ENCODE measurements at regions not wholly inside any gene's neighbourhood (a gene's known extent, or its start where the extent isn't known, plus 50 kb on each side); places are given as distances from the start of the nearest gene placed in this dataset.

DNA sequence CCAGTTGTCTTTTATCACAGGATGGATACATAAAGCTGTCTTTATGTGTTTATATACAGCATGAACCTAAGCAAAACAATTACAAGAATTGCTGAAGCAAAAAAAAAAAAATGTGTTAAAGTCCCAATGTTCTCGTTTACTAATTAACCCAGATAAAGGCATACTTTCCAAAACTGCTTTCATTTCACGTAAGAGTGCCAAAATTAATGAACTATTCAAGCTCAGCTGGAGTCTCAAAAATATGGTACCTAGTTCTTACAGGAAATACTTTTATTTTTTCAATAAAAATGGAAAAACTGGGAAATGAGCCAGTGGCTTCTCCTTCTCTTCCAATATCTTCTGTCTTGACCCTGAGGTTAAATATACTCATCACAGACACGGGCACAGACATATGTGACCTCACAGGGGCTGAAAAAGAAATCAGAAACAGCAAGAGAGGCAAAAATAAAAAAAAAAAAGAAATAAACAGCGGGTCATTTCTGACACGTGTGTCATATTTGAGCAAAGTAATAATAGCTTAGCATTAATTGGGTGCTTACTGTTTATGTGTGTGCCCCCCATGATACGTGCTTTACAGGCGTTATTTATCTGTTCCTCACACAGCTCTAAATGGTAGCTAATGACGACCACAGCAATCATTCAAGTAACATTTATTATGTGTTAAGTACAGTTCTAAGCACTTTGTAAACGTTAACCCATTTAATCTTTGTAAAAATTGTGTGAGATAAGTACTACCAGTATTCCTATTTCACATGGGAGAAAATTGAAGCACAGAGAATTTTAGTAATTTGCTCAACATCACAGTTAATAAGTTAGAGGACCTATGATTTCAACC is 158.0 kb upstream of the MMADHC start:
- DNase-seq (ENCODE audit: low read depth in 2 of 2) = no peak

DNA sequence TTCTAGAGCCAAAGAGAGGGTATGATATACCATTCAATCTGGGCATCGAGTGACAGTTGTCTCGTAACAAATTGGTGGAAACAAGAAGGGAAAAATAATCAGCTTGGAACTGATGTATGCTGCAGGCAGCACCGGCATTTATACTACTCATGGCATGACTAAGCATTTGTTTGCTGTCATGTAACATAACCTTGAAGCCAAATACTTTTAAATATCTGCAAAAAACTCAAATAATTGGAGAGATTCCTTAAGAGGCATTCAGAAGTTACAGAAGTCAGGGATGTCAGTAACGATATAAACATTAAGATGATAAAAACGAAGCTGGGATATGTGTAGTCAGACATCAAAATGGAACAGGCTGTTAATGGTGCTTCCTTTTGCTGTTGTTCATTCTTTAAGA is 157.3 kb upstream of the MMADHC start:
- no peak for DNase-seq (ENCODE audit: low read depth in 2 of 2)

DNA sequence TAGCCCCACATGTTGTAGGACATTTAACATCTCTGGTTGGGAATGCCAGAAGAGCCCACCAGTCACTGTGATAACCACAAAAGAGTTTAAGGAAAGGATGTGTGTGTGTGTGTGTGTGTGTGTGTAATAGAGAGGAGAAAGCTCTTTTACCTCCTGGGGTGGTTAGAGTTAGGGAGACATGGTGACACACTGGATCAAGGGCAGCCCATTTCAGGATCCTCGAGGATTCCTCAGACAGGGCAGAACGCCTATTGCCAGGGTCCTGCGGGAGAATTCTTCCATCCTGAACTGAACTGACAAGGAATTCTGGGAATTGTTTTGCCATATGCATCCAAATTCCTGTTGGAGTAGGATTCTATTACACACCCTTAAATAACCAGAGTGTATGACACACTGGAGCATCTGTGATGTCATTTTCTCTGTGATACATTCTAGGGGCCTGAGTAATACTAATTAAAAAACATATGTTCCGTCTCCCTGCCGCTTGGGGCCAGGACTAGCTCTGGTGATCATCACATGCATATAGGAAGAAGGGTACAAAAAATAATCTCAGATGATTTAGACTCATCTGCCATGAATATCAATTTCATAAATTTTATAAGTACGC is 156.4 kb upstream of the MMADHC start:
- DNase-seq (ENCODE audit: low read depth in 2 of 2) = no peak

DNA sequence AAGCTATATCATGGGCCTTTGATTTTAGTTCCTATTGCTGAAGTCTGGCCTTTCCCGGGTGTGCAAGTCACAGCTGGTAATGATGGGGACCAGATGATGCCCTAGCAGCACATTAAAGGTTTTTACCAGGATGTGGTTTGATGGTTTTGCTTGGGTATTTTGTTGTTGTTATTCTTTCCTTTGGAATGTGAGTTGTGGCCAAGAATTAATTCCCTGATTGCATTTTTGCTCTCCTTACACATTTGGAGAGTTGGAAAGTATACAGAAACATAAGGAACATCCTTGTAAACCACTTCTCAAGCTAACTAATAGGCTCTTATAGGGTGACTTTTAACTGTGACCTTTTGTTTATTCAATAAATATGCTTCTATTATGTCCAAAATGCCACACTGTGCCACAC is 154.1 kb upstream of the MMADHC start:
- DNase-seq (ENCODE audit: low read depth in 2 of 2) = no peak

DNA sequence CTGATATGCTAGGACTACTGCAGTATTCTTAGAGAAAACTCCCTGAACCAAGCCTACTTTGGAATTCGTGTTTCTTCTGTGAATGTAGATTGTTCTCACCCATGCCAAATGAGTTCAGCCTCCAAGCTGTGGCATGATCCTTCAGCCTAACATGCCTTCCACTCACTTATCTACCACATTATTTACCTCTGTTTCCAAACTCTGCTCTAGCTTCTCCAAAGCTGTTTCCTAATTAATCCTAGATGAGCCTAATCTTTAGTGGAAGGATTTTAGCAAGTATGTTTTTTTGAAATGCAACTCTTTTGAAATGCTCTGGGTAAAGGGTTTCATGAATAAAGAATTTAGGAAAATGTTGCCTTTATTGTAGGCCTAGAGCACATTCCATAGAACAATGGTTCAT is 152.9 kb upstream of the MMADHC start:
- DNase-seq (ENCODE audit: low read depth in 2 of 2) = no peak

DNA sequence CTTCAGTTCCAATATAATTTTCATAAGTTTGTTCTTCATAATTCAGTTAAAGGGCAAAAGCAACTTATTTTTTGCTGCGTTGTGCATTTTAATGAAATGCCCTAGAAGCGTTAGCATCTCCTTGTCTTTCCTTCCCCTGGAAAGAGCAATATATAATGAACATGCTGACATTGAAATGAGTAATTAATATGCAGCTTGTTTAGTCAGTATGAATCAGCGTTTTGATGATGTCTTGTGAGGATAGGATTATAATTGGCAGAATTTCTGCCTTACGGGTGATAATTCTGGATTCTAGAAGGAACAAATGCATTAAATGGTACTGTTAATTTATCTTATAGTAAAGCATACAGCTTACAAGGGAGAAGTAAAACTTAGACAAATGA is 152.3 kb upstream of the MMADHC start:
- DNase-seq (ENCODE audit: low read depth in 2 of 2) = no peak

DNA sequence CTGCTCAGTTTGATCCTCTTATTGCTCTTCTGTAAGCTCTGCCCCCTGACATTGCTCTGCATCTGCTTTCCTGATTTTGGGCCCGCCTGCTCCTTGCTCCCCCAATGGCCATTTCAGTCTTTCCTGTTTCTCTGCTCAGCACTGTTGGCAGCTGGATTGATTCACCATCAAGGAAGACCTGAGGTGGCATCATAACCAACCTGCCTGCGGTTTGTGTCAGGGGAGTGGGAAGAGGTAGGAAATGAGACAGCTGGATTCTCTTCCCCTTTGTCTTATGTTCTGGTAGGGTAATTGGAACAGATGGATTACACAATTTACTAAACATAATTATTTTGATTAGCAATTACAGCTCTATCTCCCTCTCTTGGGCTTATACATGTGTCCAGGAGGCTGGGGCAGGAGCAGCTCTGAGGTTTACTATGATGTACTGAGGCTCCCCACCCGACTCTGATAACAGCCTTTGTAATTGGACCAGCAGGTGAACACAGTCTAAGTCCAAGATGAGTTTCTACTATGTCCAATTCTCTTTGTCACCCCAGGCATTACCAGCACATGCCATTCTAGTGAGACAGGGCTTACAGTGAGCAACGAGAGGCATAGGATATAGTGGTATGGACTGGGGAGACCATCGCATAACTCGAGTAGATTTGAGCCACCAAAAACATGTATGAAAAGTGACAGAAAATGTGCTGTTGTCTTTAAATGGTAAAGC is 151.8 kb upstream of the MMADHC start:
- DNase-seq (ENCODE audit: low read depth in 2 of 2) = no peak

DNA sequence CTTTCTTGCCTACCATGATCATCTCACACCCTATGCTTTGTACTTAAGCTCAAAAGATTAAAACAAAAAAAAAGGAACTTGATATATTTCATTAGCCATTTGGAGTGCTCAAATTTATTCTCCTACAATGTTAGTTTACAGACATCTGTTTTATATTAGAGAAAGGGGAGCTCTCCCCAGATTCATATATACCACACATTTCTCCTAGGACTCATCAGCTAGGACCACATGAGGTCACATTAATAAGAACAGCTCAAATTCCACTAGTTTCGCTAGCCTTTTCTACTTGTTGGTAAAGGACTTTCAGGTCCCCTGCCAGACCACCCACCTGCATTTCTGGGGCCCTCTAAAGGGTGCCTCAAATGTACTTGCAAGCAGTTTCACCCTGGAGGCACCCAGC is 151.2 kb upstream of the MMADHC start:
- no peak for DNase-seq (ENCODE audit: low read depth in 2 of 2)

DNA sequence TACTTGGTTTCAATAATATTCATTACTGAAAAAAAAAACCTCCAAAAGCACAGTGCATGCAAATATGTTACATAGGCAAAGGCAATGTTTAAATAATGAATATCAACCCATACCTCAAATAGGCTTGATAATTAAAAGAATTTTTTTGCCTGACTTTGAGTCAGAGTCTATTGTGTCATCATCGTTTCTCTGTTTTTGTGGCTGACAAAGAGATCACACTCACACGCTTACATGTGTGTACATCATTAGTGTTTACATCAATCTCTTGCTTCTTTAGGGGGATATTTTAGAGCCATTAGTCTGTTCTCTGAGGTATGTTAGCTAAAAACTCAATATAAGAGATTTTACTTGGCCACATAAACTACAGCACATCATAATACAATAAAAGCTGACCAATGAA is 150.3 kb upstream of the MMADHC start:
- no peak for DNase-seq (ENCODE audit: low read depth in 2 of 2)

DNA sequence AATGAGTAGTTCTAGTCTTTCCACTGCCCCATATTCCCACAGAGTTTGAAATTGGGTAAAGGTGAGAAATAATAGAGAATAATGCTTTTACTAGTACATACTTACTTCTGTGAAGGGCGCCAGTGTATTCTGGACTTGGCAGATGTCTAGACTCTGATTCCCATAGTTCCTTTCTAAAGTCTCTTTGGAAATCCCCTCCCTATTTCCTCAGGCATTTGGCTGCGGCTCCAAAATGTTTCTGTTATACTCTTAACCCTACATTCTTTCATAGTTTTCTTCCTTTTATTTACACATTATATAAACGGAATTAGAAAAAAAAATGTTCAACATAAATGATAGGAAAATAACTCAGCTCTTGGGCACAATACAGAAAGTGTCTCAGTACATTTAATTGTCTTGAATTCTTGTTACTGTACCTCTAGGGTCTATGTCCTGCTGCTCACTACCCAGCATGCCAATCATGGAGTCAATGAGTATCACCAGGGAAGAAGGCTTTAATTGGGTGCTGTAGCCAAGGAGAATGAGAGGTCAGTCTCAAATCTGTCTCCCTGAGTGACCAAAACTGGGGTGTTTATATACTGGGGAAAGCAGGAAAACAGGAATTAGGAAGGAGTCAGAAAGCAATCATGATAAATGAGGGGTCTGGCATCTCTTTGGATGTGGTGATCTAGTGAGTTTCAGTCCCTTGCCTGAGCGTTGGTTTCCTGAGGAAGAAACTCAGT is 147.8 kb upstream of the MMADHC start:
- DNase-seq (ENCODE audit: low read depth in 2 of 2) = no peak

DNA sequence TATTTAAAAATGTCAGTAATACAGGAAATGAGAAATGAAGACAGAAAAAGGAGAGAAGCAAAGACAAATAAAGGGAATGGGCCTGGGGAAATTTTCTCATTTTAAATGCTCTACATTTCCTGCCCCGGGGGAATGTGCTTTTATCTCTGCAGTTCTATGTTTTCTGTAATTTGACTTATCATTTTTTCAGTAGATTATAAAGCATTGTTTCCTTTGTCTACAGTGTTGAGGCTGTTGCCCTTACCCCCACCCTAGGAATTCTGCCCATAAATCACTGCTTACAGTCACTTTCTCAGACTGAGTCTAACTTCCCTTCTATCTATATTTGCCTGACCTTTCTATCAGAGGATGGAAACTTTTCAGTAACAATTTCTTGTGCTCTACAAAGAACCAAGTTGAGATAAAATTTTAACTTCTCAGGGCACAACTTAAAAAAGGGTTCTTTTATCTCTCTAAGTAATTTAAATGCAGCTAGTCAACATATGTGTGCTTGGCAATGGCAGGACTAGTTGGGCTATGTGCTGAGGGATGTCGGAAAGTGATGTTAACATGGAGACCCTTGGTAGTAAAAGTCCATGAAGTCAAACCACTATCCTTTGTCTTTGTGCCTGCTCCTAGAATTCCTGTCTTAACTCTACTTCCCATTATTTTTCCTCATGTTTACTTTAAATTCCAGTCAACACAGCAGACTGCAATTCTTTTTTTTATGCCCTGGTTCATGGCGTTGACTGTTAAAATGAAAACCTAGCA is 146.5 kb upstream of the MMADHC start:
- no peak for DNase-seq (ENCODE audit: low read depth in 2 of 2)

DNA sequence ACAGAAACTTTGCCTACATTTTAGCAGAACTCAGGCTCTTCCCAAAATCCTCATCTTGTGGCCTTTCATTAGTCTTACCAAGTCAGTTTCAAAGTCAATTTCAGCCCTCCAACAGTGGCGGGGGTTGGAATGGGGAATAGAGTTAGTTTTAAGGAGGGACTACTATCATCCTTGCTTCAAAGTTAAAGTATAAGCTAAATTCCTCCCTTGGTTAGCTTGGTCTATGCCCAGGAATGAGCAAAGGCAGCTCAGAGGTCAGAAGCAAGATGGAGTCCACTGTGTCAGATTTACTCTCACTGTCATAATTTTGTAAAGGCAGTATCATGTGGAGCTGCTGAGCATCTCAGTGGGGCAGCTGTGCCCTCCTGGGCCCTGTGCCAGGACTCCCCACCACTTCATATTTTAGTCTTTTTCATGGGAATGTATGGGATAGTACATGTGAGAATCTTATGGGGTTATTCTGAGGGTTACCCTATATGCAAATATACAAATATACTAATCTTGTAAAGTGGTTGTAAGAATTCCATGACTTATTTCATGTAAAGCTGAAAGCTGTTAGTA is 145.2 kb upstream of the MMADHC start:
- DNase-seq (ENCODE audit: low read depth in 2 of 2) = no peak

DNA sequence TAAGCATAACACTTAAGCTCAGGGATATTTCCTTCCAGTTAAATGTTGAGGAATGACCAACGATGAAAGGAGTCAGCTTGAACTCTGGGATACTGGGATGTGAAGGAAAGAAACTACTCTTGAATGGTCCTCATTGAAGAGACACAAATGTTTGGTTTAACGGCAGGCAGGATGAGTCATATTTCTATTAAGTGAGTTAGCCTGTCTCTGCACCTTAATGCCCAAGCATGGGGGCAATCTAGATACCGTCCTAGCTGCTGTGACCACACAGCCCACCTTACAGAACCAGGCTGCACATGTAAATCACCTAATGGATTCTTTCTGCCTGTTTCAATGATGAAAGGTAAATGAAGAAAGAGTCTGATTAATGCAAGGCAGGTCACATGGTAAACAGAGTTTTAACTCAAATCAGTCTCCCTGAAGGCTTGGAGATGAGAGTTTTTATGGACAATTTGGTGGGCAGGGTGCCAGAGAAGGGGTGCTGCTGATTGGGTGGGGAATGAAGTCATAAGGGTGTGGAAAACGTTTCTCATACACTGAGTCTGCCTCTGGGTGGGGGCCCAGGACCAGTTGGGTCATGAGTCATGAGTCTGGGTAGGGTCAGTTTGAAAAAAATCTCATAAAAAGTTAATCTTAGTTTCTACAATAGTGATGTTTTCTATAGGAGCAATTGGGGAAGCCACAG is 144.6 kb upstream of the MMADHC start:
- DNase-seq (ENCODE audit: low read depth in 2 of 2) = no peak

DNA sequence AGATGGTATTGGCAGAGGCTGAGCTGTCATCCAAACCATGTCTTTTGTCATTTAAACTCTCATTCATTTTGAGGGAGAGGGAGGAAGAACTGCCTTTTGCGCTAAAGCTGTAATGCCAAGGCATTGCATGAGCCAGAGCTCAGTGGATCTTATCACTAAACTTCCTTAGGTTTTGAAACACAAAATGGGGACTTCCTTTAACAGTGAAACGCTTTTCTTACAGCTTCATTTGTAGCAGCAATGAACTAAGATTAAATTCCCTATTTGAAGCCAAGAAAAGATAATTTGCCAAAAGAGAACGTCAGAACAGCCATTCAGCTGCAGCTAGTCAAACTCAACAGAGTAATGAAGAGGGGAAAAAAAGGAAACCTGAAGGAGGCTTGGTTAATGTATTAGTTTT is 143.5 kb upstream of the MMADHC start:
- DNase-seq (ENCODE audit: low read depth in 2 of 2) = no peak

DNA sequence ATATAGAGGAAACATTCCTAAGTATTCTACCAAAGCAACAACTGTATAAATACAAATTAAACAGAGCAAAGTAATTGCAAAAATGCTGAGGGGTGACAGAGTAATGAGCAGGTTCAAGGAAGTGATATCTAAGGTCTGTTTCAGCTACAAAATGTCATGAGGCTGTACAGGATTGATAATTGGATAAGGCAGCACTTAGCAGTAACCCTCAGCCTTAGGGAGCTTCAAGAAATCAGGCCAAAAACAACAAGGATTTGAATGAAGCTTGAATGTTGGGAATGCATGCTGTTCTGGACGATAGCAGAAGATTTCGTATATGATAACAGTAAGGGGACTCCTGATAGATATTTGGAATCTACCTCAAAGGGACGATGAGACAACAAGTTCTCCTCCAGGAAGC is 142.0 kb upstream of the MMADHC start:
- no peak for DNase-seq (ENCODE audit: low read depth in 2 of 2)

DNA sequence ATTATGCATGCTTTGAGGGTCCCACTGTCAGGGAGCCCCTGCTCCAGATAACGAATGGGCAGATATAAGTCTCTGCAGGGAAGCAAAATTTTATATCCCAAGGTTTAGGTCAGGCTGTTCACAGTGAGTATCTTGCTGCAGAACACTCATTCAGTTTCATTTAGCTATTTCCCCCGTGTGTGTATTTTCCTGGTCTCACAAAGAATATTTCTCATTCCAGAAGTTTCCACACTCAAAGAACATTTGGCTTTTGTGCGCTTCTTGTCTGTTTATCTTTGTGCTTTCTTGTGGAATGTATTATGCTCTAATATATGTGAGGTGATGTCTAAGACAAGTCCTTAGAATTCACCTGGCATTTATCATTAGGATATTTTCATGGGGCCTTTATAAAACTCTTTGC is 140.4 kb upstream of the MMADHC start:
- no peak for DNase-seq (ENCODE audit: low read depth in 2 of 2)

DNA sequence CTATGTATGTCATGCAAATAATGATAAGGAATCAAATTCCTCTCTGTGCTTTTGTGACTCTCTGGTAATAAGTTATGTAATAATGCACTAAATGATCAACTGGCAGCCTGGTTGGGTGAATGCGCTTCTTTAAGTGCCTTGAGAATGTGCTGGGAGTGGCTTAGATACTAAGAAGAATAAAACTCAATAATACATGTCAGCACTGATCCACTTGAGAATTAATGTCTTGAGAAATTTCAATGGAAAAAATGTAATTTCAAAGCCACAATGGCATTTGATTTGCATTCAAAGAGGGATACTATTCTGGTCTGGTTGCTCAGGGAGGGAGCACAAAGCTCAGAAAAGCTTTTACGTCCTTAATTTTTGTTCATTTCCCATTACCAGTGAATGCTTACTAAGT is 137.7 kb upstream of the MMADHC start:
- DNase-seq (ENCODE audit: low read depth in 2 of 2) = no peak

DNA sequence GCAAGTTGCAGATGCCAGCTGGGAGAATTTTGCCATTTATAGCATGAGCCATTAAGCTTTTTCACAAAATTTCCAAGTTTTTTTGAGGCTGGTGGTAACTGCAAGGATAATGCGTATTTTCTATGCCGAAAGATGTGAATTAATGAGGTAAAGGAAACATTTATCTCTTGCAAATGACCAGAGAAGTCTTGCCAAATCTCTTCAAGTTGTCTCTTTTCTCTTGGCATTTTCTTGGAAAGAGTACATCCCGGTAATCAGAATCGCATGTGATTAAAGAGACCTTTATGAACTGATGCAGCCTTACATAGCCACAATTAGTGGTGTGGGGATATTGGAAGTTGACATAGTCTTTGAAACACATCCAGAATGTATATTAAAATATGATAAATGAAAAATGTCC is 136.5 kb upstream of the MMADHC start:
- no peak for DNase-seq (ENCODE audit: low read depth in 2 of 2)

DNA sequence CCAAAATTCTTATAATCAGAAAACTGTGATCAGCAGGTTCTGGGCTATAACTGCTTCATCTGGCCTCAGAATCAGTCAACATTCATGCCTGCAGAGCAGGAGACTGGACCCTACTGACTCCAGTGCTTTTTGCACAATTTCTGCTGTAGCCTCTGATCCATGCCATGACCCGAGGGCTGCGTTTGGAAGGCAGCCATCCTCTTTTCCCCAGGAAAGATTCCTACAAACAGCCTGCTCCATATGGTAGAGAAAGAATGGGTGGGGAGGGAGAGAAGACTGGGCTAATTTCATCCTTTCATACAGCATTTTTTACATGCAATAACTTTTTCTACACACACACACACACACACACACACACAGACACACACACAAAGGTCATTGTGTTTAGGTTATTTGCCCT is 133.0 kb upstream of the MMADHC start:
- DNase-seq (ENCODE audit: low read depth in 2 of 2) = no peak

DNA sequence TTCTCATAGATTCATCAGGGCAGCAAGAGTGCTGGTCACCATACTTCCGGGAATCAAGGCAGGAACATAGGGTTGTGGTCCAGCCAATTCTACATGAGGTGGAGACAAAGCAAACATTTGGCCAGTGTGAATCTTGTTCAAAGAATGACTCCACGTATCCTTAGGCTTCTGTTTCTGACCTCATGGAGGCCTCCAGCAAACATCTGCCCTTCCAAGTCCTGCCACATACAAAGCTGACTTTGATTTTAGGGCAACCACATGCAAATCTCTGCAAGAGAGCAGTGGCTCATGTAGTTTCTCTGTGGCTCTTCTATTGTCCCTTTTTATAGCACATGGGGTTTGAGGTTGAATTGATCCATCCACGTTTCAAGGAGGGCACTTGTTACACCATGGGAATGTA is 132.1 kb upstream of the MMADHC start:
- no peak for DNase-seq (ENCODE audit: low read depth in 2 of 2)

DNA sequence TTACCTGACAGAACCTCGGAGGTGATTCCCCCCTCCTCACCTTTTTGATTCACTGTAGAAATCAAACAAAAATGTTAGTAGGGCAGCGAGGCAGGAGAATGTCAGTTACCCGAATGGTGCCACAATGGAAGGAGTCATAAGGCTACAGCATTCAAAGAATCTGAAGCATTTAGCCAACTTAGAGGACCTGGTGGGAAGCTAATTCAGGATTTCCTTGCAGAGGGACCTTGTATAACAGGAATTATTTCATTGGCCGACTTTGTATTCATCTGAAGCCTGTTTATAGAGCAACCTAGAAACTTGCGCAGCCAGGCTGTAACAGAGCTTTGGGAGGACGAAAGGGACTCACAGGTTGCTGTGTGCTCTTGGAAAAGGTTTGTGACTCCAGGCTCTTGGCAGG is 129.1 kb upstream of the MMADHC start:
- no peak for DNase-seq (ENCODE audit: low read depth in 2 of 2)

Measured in stimulated activated CD4-positive, alpha-beta T cell treated with anti-CD3 and anti-CD28 coated beads, Interleukin-4, amount 100 ng/mL, for 48 hours (primary cell).